KMS-11 (cell line): ENCODE measurements at regions not wholly inside any gene's neighbourhood (a gene's known extent, or its start where the extent isn't known, plus 50 kb on each side); places are given as distances from the start of the nearest gene placed in this dataset.
"Not testable (repeated sequence)": the region's sequence is repeated elsewhere in the genome, so short reads cannot be mapped to it uniquely, and the experiment has no call there.

Source experiments
- H2AFZ ChIP-seq: fragments of 200-600 bp; sonication (generic); 2 replicates; pipeline ENCODE4 v1.6.1; 2016; ENCODE audit warnings: antibody characterized with exemption, mixed run types, low read depth
- H3K27ac ChIP-seq: fragments of 200-600 bp; sonication (generic); 2 replicates; pipeline ENCODE4 v1.6.1; 2016; ENCODE audit warnings: mild to moderate bottlenecking, mixed run types
- H3K27me3 ChIP-seq: fragments of 200-600 bp; sonication (generic); 2 replicates; pipeline ENCODE4 v1.6.1; 2017; ENCODE audit warnings: mild to moderate bottlenecking, low read depth, mixed run types, moderate library complexity; ENCODE audit not compliant: insufficient read depth
- H3K36me3 ChIP-seq: fragments of 200-600 bp; sonication (generic); 2 replicates; pipeline ENCODE4 v1.6.1; 2017; ENCODE audit warnings: mild to moderate bottlenecking, mixed run types; ENCODE audit not compliant: insufficient read depth
- H3K4me1 ChIP-seq: fragments of 200-600 bp; sonication (generic); 2 replicates; pipeline ENCODE4 v1.6.1; 2016; ENCODE audit warnings: mild to moderate bottlenecking, low read depth, mixed run types; ENCODE audit not compliant: poor library complexity, severe bottlenecking
- H3K4me2 ChIP-seq: fragments of 200-600 bp; sonication (generic); 2 replicates; pipeline ENCODE4 v1.7.0; 2016; ENCODE audit warnings: mild to moderate bottlenecking, mixed run types
- H3K4me3 ChIP-seq: fragments of 200-600 bp; sonication (generic); IDR thresholded peaks from 2 replicates; pipeline ENCODE4 v1.6.1; 2017; ENCODE audit warnings: low read depth, low read length, mixed read lengths; ENCODE audit not compliant: insufficient read depth
- H3K79me2 ChIP-seq: fragments of 200-600 bp; sonication (generic); 2 replicates; pipeline ENCODE4 v1.6.1; 2016; ENCODE audit warnings: low read depth, mixed run types; ENCODE audit not compliant: insufficient read depth
- H3K9ac ChIP-seq: fragments of 200-600 bp; sonication (generic); 2 replicates; pipeline ENCODE4 v1.6.1; 2016; ENCODE audit warnings: mild to moderate bottlenecking, mixed run types
- H4K20me1 ChIP-seq: fragments of 200-600 bp; sonication (generic); 2 replicates; pipeline ENCODE4 v1.6.1; 2016; ENCODE audit warnings: mild to moderate bottlenecking, mixed run types; ENCODE audit not compliant: insufficient read depth
- TF ChIP-seq, protein P1 (sequence below): fragments of 200-600 bp; sonication (generic); conservative IDR thresholded peaks from 2 replicates; pipeline ENCODE4 v1.6.1; 2017; ENCODE audit warnings: low read depth, mild to moderate bottlenecking, antibody characterized with exemption, low read length, moderate library complexity, mixed read lengths

DNA sequence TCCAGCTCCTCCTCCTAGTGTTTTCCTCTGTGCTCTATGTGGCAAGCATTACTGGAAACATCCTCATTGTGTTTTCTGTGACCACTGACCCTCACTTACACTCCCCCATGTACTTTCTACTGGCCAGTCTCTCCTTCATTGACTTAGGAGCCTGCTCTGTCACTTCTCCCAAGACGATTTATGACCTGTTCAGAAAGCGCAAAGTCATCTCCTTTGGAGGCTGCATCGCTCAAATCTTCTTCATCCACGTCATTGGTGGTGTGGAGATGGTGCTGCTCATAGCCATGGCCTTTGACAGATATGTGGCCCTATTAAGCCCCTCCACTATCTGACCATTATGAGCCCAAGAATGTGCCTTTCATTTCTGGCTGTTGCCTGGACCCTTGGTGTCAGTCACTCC lies 64.0 kb downstream of the OR4F15 start:
- H3K36me3 ChIP-seq, H3K79me2 ChIP-seq, H2AFZ ChIP-seq, H3K4me2 ChIP-seq, H4K20me1 ChIP-seq, H3K27ac ChIP-seq, H3K27me3 ChIP-seq, H3K4me3 ChIP-seq, H3K9ac ChIP-seq, H3K4me1 ChIP-seq: not testable (repeated sequence)

GRCh38 chr15:101877649-101878048 lies 65.6 kb downstream of the OR4F15 start:
- TF ChIP-seq, protein P1, sequence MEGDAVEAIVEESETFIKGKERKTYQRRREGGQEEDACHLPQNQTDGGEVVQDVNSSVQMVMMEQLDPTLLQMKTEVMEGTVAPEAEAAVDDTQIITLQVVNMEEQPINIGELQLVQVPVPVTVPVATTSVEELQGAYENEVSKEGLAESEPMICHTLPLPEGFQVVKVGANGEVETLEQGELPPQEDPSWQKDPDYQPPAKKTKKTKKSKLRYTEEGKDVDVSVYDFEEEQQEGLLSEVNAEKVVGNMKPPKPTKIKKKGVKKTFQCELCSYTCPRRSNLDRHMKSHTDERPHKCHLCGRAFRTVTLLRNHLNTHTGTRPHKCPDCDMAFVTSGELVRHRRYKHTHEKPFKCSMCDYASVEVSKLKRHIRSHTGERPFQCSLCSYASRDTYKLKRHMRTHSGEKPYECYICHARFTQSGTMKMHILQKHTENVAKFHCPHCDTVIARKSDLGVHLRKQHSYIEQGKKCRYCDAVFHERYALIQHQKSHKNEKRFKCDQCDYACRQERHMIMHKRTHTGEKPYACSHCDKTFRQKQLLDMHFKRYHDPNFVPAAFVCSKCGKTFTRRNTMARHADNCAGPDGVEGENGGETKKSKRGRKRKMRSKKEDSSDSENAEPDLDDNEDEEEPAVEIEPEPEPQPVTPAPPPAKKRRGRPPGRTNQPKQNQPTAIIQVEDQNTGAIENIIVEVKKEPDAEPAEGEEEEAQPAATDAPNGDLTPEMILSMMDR: peak; percentile 21; the same call in 1 of the 2 replicates
- not testable (repeated sequence) for H3K4me3 ChIP-seq, H3K9ac ChIP-seq, H4K20me1 ChIP-seq, H3K36me3 ChIP-seq, H3K79me2 ChIP-seq, H2AFZ ChIP-seq, H3K4me2 ChIP-seq, H3K4me1 ChIP-seq, H3K27me3 ChIP-seq, H3K27ac ChIP-seq

GRCh38 chr15:101912349-101913287 lies 100.6 kb downstream of the OR4F15 start:
- H3K36me3 ChIP-seq, H3K4me1 ChIP-seq, H3K4me2 ChIP-seq, H3K27ac ChIP-seq, H3K79me2 ChIP-seq, H3K4me3 ChIP-seq, H4K20me1 ChIP-seq, H3K9ac ChIP-seq, H2AFZ ChIP-seq, H3K27me3 ChIP-seq: not testable (repeated sequence)

DNA sequence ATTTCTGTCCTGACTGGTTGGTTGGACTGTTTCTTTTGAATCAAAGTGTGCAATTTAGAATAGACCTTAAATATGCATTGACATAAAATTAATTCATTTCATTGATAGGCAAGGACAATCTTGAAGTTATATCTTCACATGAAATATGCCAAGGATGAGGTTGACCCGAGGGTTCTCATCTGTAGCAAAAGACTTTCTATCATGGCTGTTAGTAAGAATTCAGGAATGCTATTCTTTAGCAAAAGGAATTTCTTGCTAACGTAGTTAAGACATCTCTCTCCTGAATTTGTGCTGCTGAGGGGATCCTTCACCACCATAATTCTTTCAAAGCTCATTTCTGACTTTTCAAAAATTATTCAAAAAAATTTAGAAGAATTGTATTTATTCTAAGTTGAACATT lies 112.6 kb downstream of the OR4F15 start:
- H3K79me2 ChIP-seq, H3K9ac ChIP-seq, H2AFZ ChIP-seq, H3K27me3 ChIP-seq, H3K4me1 ChIP-seq, H3K4me3 ChIP-seq, H4K20me1 ChIP-seq, H3K4me2 ChIP-seq, H3K36me3 ChIP-seq, H3K27ac ChIP-seq: not testable (repeated sequence)

GRCh38 chr15:101934506-101934905 lies 122.5 kb downstream of the OR4F15 start:
- H3K9ac ChIP-seq, H2AFZ ChIP-seq, H3K79me2 ChIP-seq: not testable (repeated sequence)

GRCh38 chr15:101937362-101937761 lies 125.4 kb downstream of the OR4F15 start:
- H3K4me1 ChIP-seq, H4K20me1 ChIP-seq, H3K9ac ChIP-seq, H3K36me3 ChIP-seq, H3K27ac ChIP-seq, H3K27me3 ChIP-seq, H3K4me2 ChIP-seq, H3K4me3 ChIP-seq, H3K79me2 ChIP-seq, H2AFZ ChIP-seq: not testable (repeated sequence)

More at GRCh38 chr15:101934506-101934905, 122.5 kb downstream of the OR4F15 start:
- H3K36me3 ChIP-seq, H3K27me3 ChIP-seq, H3K27ac ChIP-seq, H3K4me3 ChIP-seq, H4K20me1 ChIP-seq, H3K4me1 ChIP-seq, H3K4me2 ChIP-seq: not testable (repeated sequence)

DNA sequence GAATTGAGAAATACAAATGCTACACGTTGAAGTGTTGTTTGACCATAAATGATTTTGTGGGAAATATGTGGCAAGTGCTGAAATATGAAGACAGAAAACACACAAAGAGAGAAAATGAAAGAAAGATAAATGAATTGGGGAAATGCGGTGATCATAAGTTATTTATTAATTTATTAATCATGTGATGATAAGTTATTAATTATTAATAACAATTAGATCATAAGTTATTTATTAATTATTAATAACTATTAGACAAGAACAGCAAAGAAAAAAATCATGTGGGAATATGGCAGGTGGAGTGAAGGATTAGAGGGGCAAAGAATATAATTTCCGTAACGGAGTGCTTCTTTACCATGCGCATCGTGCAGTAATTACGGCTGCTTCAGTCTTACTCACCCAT lies 126.6 kb downstream of the OR4F15 start:
- H3K4me1 ChIP-seq, H2AFZ ChIP-seq, H3K79me2 ChIP-seq, H3K36me3 ChIP-seq, H4K20me1 ChIP-seq, H3K27me3 ChIP-seq, H3K4me2 ChIP-seq, H3K27ac ChIP-seq, H3K4me3 ChIP-seq, H3K9ac ChIP-seq: not testable (repeated sequence)

DNA sequence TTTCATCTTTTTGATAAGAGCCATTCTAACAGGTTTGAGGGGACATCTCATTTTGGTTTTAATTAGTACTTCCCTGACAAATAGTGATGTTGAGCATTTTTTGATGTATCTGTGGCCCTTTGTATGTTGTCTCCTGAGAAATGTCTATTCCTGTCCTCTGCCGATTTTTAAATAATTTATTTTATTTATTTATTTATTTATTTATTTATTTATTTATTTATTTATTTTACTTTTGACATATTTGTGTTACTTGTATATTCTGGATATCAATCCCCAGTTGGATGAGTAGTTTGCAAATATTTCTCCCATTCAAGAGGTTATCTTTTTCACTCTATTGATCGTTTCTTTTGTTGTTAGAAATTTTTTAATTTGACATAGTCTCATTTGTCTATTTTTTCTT lies 133.9 kb downstream of the OR4F15 start:
- not testable (repeated sequence) for H3K27ac ChIP-seq, H3K27me3 ChIP-seq, H3K36me3 ChIP-seq, H3K4me3 ChIP-seq, H3K79me2 ChIP-seq, H2AFZ ChIP-seq, H3K9ac ChIP-seq, H4K20me1 ChIP-seq, H3K4me1 ChIP-seq, H3K4me2 ChIP-seq

DNA sequence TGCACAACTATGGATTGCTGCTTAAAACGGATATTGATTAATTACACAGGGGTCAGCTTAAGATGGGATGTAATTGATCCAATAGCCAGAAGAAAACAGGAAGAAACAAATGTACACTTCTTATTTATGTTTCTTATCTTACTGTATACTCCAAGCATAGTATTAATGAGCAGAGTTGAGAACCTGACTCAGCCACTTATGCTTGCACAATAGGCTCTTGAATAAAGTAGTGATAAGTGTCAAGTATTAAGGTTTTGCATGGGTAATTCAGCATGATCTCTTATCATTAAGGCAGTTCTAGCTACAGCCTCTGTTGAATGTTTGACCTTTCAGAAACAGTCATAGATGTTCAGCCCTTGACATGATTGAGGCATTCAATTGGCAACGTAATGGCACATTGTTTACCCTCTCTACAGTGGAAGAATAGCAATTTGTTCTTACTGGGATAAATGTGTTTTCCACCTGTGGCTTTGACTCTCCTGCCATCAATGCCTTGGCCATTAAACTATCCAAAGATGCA lies 136.5 kb downstream of the OR4F15 start:
- not testable (repeated sequence) for H2AFZ ChIP-seq, H3K9ac ChIP-seq, H3K27me3 ChIP-seq, H3K79me2 ChIP-seq, H3K4me1 ChIP-seq, H4K20me1 ChIP-seq, H3K27ac ChIP-seq, H3K4me2 ChIP-seq, H3K36me3 ChIP-seq, H3K4me3 ChIP-seq
